ENCODE measurements at regions not wholly inside any gene's neighbourhood (a gene's known extent, or its start where the extent isn't known, plus 50 kb on each side); places are given as distances from the start of the nearest gene placed in this dataset.

GRCh38 chr18:54433368-54433767 is 75.7 kb downstream of the C18orf54 start:
- ATAC-seq (no peak), DNase-seq (no peak)
- Histone ChIP-seq H3K27ac (ENCODE audit: low read length) (no peak overlapping the region), H3K36me3 (ENCODE audit: control insufficient read depth, insufficient read depth, low read length) (no peaks in the 10 kb centered on the region), H3K4me3 (ENCODE audit: low read length) (no peak overlapping the region), H3K9me3 (ENCODE audit: control insufficient read depth, insufficient read depth, low read length) (no peaks in the 10 kb centered on the region), H3K4me1 (ENCODE audit: control insufficient read depth, insufficient read depth, low read length) (no peaks in the 10 kb centered on the region), H3K27me3 (ENCODE audit: control insufficient read depth, insufficient read depth, low read length) (no peaks in the 10 kb centered on the region)
- Mint-ChIP-seq H3K36me3 (no peaks in the 10 kb centered on the region), H3K9me3 (peaks cover 0 to 2% of the 10 kb centered on the region in 2 donors), H3K4me1 (no peaks in the 10 kb centered on the region), H3K27ac (no peak overlapping the region), H3K27me3 (ENCODE audit: low read depth in 2 of 2) (peaks cover 14 to 42% of the 10 kb centered on the region in 2 donors), H3K4me3 (no peak overlapping the region)
- no peak for TF ChIP-seq CTCF (IDR thresholded peaks at IDR 0.05)
- 90% methylated on average over 2 of the region's 5 CpGs for WGBS (ENCODE audit: insufficient coverage)
- intact Hi-C loops (cut with micrococcal nuclease) = no loop called here

- no peak overlapping the region for H3K4me3 Mint-ChIP-seq
- no peak for TF ChIP-seq CTCF (IDR thresholded peaks at IDR 0.05)
- intact Hi-C loops (cut with micrococcal nuclease) = no loop called here
- H3K4me1 Mint-ChIP-seq = no peaks in the 10 kb centered on the region
- no peaks in the 10 kb centered on the region for H3K4me1 ChIP-seq (ENCODE audit: control insufficient read depth, insufficient read depth, low read length)
- no peaks in the 10 kb centered on the region for H3K9me3 ChIP-seq (ENCODE audit: control insufficient read depth, insufficient read depth, low read length)
- no peak overlapping the region for H3K27ac ChIP-seq (ENCODE audit: low read length)
- DNase-seq (no peak), ATAC-seq (no peak)
- H3K36me3 Mint-ChIP-seq = no peaks in the 10 kb centered on the region
- H3K27me3 Mint-ChIP-seq (ENCODE audit: low read depth in 2 of 2) = peaks cover 19 to 47% of the 10 kb centered on the region in 2 donors
- no peaks in the 10 kb centered on the region for H3K36me3 ChIP-seq (ENCODE audit: control insufficient read depth, insufficient read depth, low read length)
- no peak overlapping the region for H3K4me3 ChIP-seq (ENCODE audit: low read length)
- 100% methylated on average over 1 of the region's 1 CpG for WGBS (ENCODE audit: insufficient coverage)
- H3K27ac Mint-ChIP-seq = no peak overlapping the region
- H3K9me3 Mint-ChIP-seq = peaks cover 0 to 2% of the 10 kb centered on the region in 2 donors
- H3K27me3 ChIP-seq (ENCODE audit: control insufficient read depth, insufficient read depth, low read length) = no peaks in the 10 kb centered on the region
Measured at GRCh38 chr18:54433857-54434256, 76.2 kb downstream of the C18orf54 start.

DNA sequence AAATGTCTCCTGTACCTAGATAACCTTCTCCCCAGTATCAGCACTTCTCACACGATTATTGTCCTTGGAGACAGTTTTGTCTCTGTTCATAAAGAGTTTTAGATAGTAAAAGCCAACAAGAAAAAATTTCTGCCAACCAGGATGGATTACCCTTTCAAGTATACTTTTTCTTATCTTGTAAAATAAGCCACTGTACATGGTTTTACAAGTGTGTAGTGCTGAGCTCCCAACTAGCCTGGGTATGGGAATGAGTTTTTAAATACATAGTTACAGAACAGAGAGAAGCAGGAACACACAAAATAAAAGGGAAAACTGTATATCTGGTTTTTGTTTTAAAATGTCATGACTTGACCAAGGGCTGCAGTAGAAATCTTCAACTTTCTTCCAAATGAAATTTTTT is 76.7 kb downstream of the C18orf54 start:
- DNase-seq (no peak), ATAC-seq (no peak)
- H3K4me1 Mint-ChIP-seq = no peaks in the 10 kb centered on the region
- Histone ChIP-seq H3K36me3 (ENCODE audit: control insufficient read depth, insufficient read depth, low read length) (no peaks in the 10 kb centered on the region), H3K27ac (ENCODE audit: low read length) (no peak overlapping the region), H3K27me3 (ENCODE audit: control insufficient read depth, insufficient read depth, low read length) (no peaks in the 10 kb centered on the region), H3K4me3 (ENCODE audit: low read length) (no peak overlapping the region), H3K9me3 (ENCODE audit: control insufficient read depth, insufficient read depth, low read length) (no peaks in the 10 kb centered on the region), H3K4me1 (ENCODE audit: control insufficient read depth, insufficient read depth, low read length) (no peaks in the 10 kb centered on the region)
- intact Hi-C loops (cut with micrococcal nuclease) = no loop called here
- no peak overlapping the region for H3K4me3 Mint-ChIP-seq
- peaks cover 0 to 2% of the 10 kb centered on the region in 2 donors for H3K9me3 Mint-ChIP-seq
- peaks cover 21 to 50% of the 10 kb centered on the region in 2 donors for H3K27me3 Mint-ChIP-seq (ENCODE audit: low read depth in 2 of 2)
- H3K27ac Mint-ChIP-seq = no peak overlapping the region
- H3K36me3 Mint-ChIP-seq = no peaks in the 10 kb centered on the region
- no peak for TF ChIP-seq CTCF (IDR thresholded peaks at IDR 0.05)
- no CpG with 5 or more reads among the region's 1 CpG for WGBS (ENCODE audit: insufficient coverage)

- Mint-ChIP-seq H3K27me3 (ENCODE audit: low read depth in 2 of 2) (peaks cover 21 to 50% of the 10 kb centered on the region in 2 donors), H3K27ac (no peak overlapping the region), H3K36me3 (no peaks in the 10 kb centered on the region), H3K4me1 (no peaks in the 10 kb centered on the region), H3K9me3 (peaks cover 0 to 2% of the 10 kb centered on the region in 2 donors), H3K4me3 (no peak overlapping the region)
- H3K36me3 ChIP-seq (ENCODE audit: control insufficient read depth, insufficient read depth, low read length) = no peaks in the 10 kb centered on the region
- no peak overlapping the region for H3K4me3 ChIP-seq (ENCODE audit: low read length)
- no peak for TF ChIP-seq CTCF (IDR thresholded peaks at IDR 0.05)
- no peaks in the 10 kb centered on the region for H3K4me1 ChIP-seq (ENCODE audit: control insufficient read depth, insufficient read depth, low read length)
- WGBS (ENCODE audit: insufficient coverage) = 71% methylated on average over 3 of the region's 5 CpGs
- H3K9me3 ChIP-seq (ENCODE audit: control insufficient read depth, insufficient read depth, low read length) = no peaks in the 10 kb centered on the region
- H3K27ac ChIP-seq (ENCODE audit: low read length) = no peak overlapping the region
- no peak for DNase-seq
- ATAC-seq = no peak
- H3K27me3 ChIP-seq (ENCODE audit: control insufficient read depth, insufficient read depth, low read length) = no peaks in the 10 kb centered on the region
- intact Hi-C loops (cut with micrococcal nuclease) = no loop called here
Measured at GRCh38 chr18:54436501-54436900, 78.8 kb downstream of the C18orf54 start.
